ENCODE measurements at regions not wholly inside any gene's neighbourhood (a gene's known extent, or its start where the extent isn't known, plus 50 kb on each side); places are given as distances from the start of the nearest gene placed in this dataset.

GRCh38 chr13:95440441-95441088, 112.0 kb upstream of the CLDN10 start:
- H3K9me3 ChIP-seq (ENCODE audit: control insufficient read depth, insufficient read depth, low read length), result no peaks in the 10 kb centered on the region
- H3K27ac ChIP-seq (ENCODE audit: low read depth, low read length), result no peak overlapping the region
- H3K36me3 ChIP-seq (ENCODE audit: control insufficient read depth, low read length), result no peaks in the 10 kb centered on the region
- H3K4me2 ChIP-seq (ENCODE audit: low read length), result no peak overlapping the region
- no peaks in the 10 kb centered on the region; the same call in 1 of the 2 replicates for H3K27me3 ChIP-seq (ENCODE audit: control insufficient read depth, low read length)
- no peaks in the 10 kb centered on the region for H3K4me1 ChIP-seq (ENCODE audit: control insufficient read depth, low read length)
- TF ChIP-seq CTCF (IDR thresholded peaks at IDR 0.05; ENCODE audit: low read depth, low read length, poor library complexity, severe bottlenecking), result no peak
- no peak for TF ChIP-seq EZH2phosphoT487 (IDR thresholded peaks at IDR 0.05; ENCODE audit: borderline replicate concordance, low read length)
- no peak overlapping the region for H3K4me3 ChIP-seq (ENCODE audit: low read length)
- no peaks in the 10 kb centered on the region for H4K20me1 ChIP-seq (ENCODE audit: control insufficient read depth, insufficient read depth, low read depth, low read length)
- H3K9me2 ChIP-seq (replicated peaks; ENCODE audit: control insufficient read depth, low read length), result no peaks in the 10 kb centered on the region
- H3K79me2 ChIP-seq (ENCODE audit: control insufficient read depth, low read length), result no peaks in the 10 kb centered on the region
- no peaks in the 10 kb centered on the region for H3F3A ChIP-seq (ENCODE audit: control insufficient read depth, insufficient read depth)

GRCh38 chr13:95441326-95441725, 111.2 kb upstream of the CLDN10 start:
- Histone ChIP-seq H3K4me3 (ENCODE audit: low read length) (no peak overlapping the region), H3K4me1 (ENCODE audit: control insufficient read depth, low read length) (no peaks in the 10 kb centered on the region), H3K9me2 (replicated peaks; ENCODE audit: control insufficient read depth, low read length) (no peaks in the 10 kb centered on the region), H3K36me3 (ENCODE audit: control insufficient read depth, low read length) (no peaks in the 10 kb centered on the region), H3K9me3 (ENCODE audit: control insufficient read depth, insufficient read depth, low read length) (no peaks in the 10 kb centered on the region), H3F3A (ENCODE audit: control insufficient read depth, insufficient read depth) (no peaks in the 10 kb centered on the region), H4K20me1 (ENCODE audit: control insufficient read depth, insufficient read depth, low read depth, low read length) (no peaks in the 10 kb centered on the region), H3K4me2 (ENCODE audit: low read length) (no peak overlapping the region), H3K79me2 (ENCODE audit: control insufficient read depth, low read length) (no peaks in the 10 kb centered on the region), H3K27ac (ENCODE audit: low read depth, low read length) (no peak overlapping the region), H3K27me3 (ENCODE audit: control insufficient read depth, low read length) (no peaks in the 10 kb centered on the region; the same call in 1 of the 2 replicates)
- TF ChIP-seq CTCF (IDR thresholded peaks at IDR 0.05; ENCODE audit: low read depth, low read length, poor library complexity, severe bottlenecking), result no peak
- no peak for TF ChIP-seq EZH2phosphoT487 (IDR thresholded peaks at IDR 0.05; ENCODE audit: borderline replicate concordance, low read length)

- Histone ChIP-seq H3K9me3 (ENCODE audit: control insufficient read depth, insufficient read depth, low read length) (no peaks in the 10 kb centered on the region), H3K79me2 (ENCODE audit: control insufficient read depth, low read length) (no peaks in the 10 kb centered on the region), H3K27me3 (ENCODE audit: control insufficient read depth, low read length) (no peaks in the 10 kb centered on the region; the same call in 1 of the 2 replicates), H3K4me1 (ENCODE audit: control insufficient read depth, low read length) (no peaks in the 10 kb centered on the region), H3K27ac (ENCODE audit: low read depth, low read length) (no peak overlapping the region), H3F3A (ENCODE audit: control insufficient read depth, insufficient read depth) (no peaks in the 10 kb centered on the region), H3K9me2 (replicated peaks; ENCODE audit: control insufficient read depth, low read length) (no peaks in the 10 kb centered on the region), H3K36me3 (ENCODE audit: control insufficient read depth, low read length) (no peaks in the 10 kb centered on the region), H4K20me1 (ENCODE audit: control insufficient read depth, insufficient read depth, low read depth, low read length) (no peaks in the 10 kb centered on the region), H3K4me2 (ENCODE audit: low read length) (no peak overlapping the region), H3K4me3 (ENCODE audit: low read length) (no peak overlapping the region)
- TF ChIP-seq EZH2phosphoT487 (IDR thresholded peaks at IDR 0.05; ENCODE audit: borderline replicate concordance, low read length) (no peak), CTCF (IDR thresholded peaks at IDR 0.05; ENCODE audit: low read depth, low read length, poor library complexity, severe bottlenecking) (no peak)
These were observed 108.4 kb upstream of the CLDN10 start for GRCh38 chr13:95444006-95444730.

Measured in DOHH2 (cell line).